ENCODE measurements at regions not wholly inside any gene's neighbourhood (a gene's known extent, or its start where the extent isn't known, plus 50 kb on each side); places are given as distances from the start of the nearest gene placed in this dataset.

DNA sequence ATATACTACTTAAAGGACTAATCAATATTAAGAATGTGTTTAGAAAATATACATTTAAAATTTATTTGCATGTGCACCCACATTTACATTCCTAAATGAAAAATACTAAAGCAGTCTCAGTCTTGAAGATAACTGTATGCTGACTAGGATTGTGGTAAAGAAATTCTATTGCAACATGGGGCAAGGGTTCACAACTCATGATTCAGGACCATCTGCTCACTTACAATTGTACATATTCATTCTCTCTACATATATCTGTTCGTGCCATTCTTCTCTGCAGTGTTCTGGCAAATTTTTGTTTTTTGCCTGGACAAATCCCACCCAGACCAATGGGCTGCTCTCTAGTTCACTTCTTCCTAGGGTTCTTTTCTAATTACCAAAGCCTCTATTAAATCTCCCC lies 417.2 kb upstream of the NOVA1 start:
- no peak for TF ChIP-seq ZNF660 (tag by site-specific recombination; IDR thresholded peaks at IDR 0.05)
- no peak for TF ChIP-seq ZFP37 (tag by site-specific recombination; IDR thresholded peaks at IDR 0.05)
- TF ChIP-seq, protein P1, sequence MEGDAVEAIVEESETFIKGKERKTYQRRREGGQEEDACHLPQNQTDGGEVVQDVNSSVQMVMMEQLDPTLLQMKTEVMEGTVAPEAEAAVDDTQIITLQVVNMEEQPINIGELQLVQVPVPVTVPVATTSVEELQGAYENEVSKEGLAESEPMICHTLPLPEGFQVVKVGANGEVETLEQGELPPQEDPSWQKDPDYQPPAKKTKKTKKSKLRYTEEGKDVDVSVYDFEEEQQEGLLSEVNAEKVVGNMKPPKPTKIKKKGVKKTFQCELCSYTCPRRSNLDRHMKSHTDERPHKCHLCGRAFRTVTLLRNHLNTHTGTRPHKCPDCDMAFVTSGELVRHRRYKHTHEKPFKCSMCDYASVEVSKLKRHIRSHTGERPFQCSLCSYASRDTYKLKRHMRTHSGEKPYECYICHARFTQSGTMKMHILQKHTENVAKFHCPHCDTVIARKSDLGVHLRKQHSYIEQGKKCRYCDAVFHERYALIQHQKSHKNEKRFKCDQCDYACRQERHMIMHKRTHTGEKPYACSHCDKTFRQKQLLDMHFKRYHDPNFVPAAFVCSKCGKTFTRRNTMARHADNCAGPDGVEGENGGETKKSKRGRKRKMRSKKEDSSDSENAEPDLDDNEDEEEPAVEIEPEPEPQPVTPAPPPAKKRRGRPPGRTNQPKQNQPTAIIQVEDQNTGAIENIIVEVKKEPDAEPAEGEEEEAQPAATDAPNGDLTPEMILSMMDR (tag by site-specific recombination; IDR thresholded peaks at IDR 0.05): no peak
- no peak for TF ChIP-seq ZNF610 (tag by site-specific recombination; IDR thresholded peaks at IDR 0.05; ENCODE audit: borderline replicate concordance)
- no peak for TF ChIP-seq PRDM10 (tag by site-specific recombination; IDR thresholded peaks at IDR 0.05)
- TF ChIP-seq ZNF121 (tag by site-specific recombination; IDR thresholded peaks at IDR 0.05): no peak
- TF ChIP-seq ZNF274 (IDR thresholded peaks at IDR 0.05; ENCODE audit: low read length): no peak
- TF ChIP-seq ZNF274 (tag by site-specific recombination; IDR thresholded peaks at IDR 0.05; ENCODE audit: borderline replicate concordance): no peak
- no peak for TF ChIP-seq PBX3 (CRISPR knock-in tag; IDR thresholded peaks at IDR 0.05)
- TF ChIP-seq RBAK (tag by site-specific recombination; IDR thresholded peaks at IDR 0.05): no peak
- no peak for TF ChIP-seq ZNF623 (tag by site-specific recombination; IDR thresholded peaks at IDR 0.05)
- no peak for TF ChIP-seq SETDB1 (IDR thresholded peaks at IDR 0.05; ENCODE audit: insufficient read length, low read length)
- no peak for TF ChIP-seq REST (tag by site-specific recombination; IDR thresholded peaks at IDR 0.05)

Measured in HEK293 (cell line).